Neural progenitor cell (in vitro differentiated cells): ENCODE measurements at regions not wholly inside any gene's neighbourhood (a gene's known extent, or its start where the extent isn't known, plus 50 kb on each side); places are given as distances from the start of the nearest gene placed in this dataset.

ENCODE experiments used
- DNase-seq: peaks from one replicate; pipeline ENCODE4 v3.0.0-alpha.2; 2016; ENCODE audit warnings: low spot score
- H2AFZ ChIP-seq: fragments of 200-600 bp; sonication (generic); replicated peaks from 2 replicates; pipeline ENCODE4 v1.6.1; 2016; ENCODE audit warnings: antibody characterized with exemption
- H3F3A ChIP-seq: fragments of 200-600 bp; sonication (generic); 2 replicates; pipeline ENCODE4 v1.6.1; 2016; ENCODE audit warnings: antibody characterized with exemption, low read depth
- H3K27ac ChIP-seq: fragments of 200-600 bp; sonication (generic); 2 replicates; pipeline ENCODE4 v1.5.1; 2016; ENCODE audit warnings: mild to moderate bottlenecking
- H3K27me3 ChIP-seq: fragments of 200-600 bp; sonication (generic); 2 replicates; pipeline ENCODE4 v1.6.1; 2016; ENCODE audit warnings: mild to moderate bottlenecking, moderate library complexity
- H3K36me3 ChIP-seq: fragments of 200-600 bp; sonication (generic); 2 replicates; pipeline ENCODE4 v1.5.1; 2016
- H3K4me1 ChIP-seq: fragments of 200-600 bp; sonication (generic); 2 replicates; pipeline ENCODE4 v1.6.1; 2016; ENCODE audit warnings: mixed run types
- H3K4me2 ChIP-seq: fragments of 200-600 bp; sonication (generic); 2 replicates; pipeline ENCODE4 v1.6.1; 2016
- H3K4me3 ChIP-seq: fragments of 200-600 bp; sonication (generic); 2 replicates; pipeline ENCODE4 v1.5.1; 2016
- H3K79me2 ChIP-seq: fragments of 200-600 bp; sonication (generic); 2 replicates; pipeline ENCODE4 v1.6.1; 2016; ENCODE audit warnings: low read depth
- H3K9ac ChIP-seq: fragments of 200-600 bp; sonication (generic); 2 replicates; pipeline ENCODE4 v1.6.1; 2016
- H3K9me3 ChIP-seq: fragments of 200-600 bp; sonication (generic); 2 replicates; pipeline ENCODE4 v1.5.1; 2016; ENCODE audit warnings: low read depth
- H4K20me1 ChIP-seq: fragments of 200-600 bp; sonication (generic); 2 replicates; pipeline ENCODE4 v1.6.1; 2016; ENCODE audit warnings: low read depth
- H3K27ac Mint-ChIP-seq: 3 replicates; pipeline ENCODE4 v1.8.0; 2021; ENCODE audit warnings: mixed read lengths
- H3K27me3 Mint-ChIP-seq: 2 replicates; pipeline ENCODE4 v1.8.0; 2022; ENCODE audit warnings: low read depth, mild to moderate bottlenecking, inconsistent platforms, moderate library complexity, mixed read lengths; ENCODE audit not compliant: insufficient read depth
- H3K36me3 Mint-ChIP-seq: 3 replicates; pipeline ENCODE4 v1.8.0; 2021; ENCODE audit warnings: mixed read lengths
- H3K4me1 Mint-ChIP-seq: 3 replicates; pipeline ENCODE4 v1.8.0; 2021; ENCODE audit warnings: mixed read lengths
- H3K4me3 Mint-ChIP-seq: 3 replicates; pipeline ENCODE4 v1.8.0; 2021; ENCODE audit warnings: mild to moderate bottlenecking, moderate library complexity, mixed read lengths
- H3K9me3 Mint-ChIP-seq: 3 replicates; pipeline ENCODE4 v1.8.0; 2020; ENCODE audit warnings: mixed read lengths
- CTCF ChIP-seq: fragments of 200-600 bp; sonication (generic); IDR thresholded peaks from 2 replicates; pipeline ENCODE4 v1.5.1; 2017; ENCODE audit warnings: antibody characterized with exemption, mild to moderate bottlenecking
- EZH2 ChIP-seq: fragments of 200-600 bp; sonication (generic); IDR thresholded peaks from 2 replicates; pipeline ENCODE4 v1.6.1; 2017; ENCODE audit warnings: antibody characterized with exemption, mild to moderate bottlenecking, moderate library complexity
- EZH2phosphoT487 ChIP-seq: fragments of 200-600 bp; sonication (generic); IDR thresholded peaks from 2 replicates; pipeline ENCODE4 v1.6.1; 2017; ENCODE audit warnings: antibody characterized with exemption

- Mint-ChIP-seq H3K27ac (no peak overlapping the region), H3K4me1 (no peaks in the 10 kb centered on the region), H3K9me3 (no peaks in the 10 kb centered on the region), H3K4me3 (no peak overlapping the region), H3K27me3 (peaks cover 5% of the 10 kb centered on the region), H3K36me3 (no peaks in the 10 kb centered on the region)
- Histone ChIP-seq H4K20me1 (no peaks in the 10 kb centered on the region), H3K4me3 (no peak overlapping the region), H3K27me3 (no peaks in the 10 kb centered on the region), H3K79me2 (no peaks in the 10 kb centered on the region), H3K36me3 (no peaks in the 10 kb centered on the region), H3K9ac (no peak overlapping the region), H2AFZ (no peak overlapping the region), H3K9me3 (no peaks in the 10 kb centered on the region), H3K4me1 (no peaks in the 10 kb centered on the region), H3K27ac (no peak overlapping the region), H3K4me2 (no peak overlapping the region), H3F3A (no peaks in the 10 kb centered on the region)
- DNase-seq = no peak
- no peak for TF ChIP-seq CTCF
- no peak for TF ChIP-seq EZH2
- TF ChIP-seq EZH2phosphoT487 = no peak
These were observed 161.3 kb upstream of the SHH start for GRCh38 chr7:155973451-155973997.

DNA sequence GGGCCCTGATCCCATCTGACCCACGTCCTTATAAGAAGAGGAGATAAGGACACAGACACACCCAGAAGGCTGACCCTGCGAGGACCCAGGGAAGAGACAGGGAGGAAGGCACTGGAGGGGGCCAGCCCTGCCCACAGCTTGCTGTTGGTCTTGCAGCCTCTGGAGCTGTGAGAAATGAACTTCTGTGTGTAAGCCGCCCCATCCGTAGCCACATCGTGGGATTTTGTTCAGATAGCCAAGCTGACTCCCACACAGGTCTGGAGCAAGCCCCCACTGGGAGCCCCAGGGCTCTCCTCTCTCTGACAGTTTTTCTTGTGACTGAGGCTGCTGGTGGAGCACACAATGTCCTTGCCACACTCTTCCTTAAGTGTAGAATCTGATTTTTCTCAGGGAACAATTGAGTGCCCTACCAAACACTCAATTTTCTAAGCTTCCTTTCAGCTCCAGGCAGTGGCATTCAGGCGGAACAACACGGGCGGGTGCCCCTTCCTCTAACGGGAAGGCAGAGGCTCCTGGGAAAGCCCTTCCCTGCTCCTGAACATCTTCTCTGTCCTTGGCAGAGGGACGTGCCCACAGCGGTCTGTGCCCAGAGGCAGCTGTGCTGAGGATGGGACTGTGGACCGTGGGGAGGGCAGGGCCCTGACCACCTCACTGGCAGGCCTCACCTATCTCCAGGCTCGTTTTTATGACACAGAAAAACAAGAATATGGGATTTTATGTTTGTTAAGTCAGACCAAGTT lies 160.6 kb upstream of the SHH start:
- Histone ChIP-seq H4K20me1 (no peaks in the 10 kb centered on the region), H3F3A (no peaks in the 10 kb centered on the region), H3K9ac (no peak overlapping the region), H3K9me3 (no peaks in the 10 kb centered on the region), H3K27ac (no peak overlapping the region), H3K4me3 (no peak overlapping the region), H3K4me1 (no peaks in the 10 kb centered on the region), H3K27me3 (no peaks in the 10 kb centered on the region), H3K36me3 (no peaks in the 10 kb centered on the region), H2AFZ (no peak overlapping the region), H3K79me2 (no peaks in the 10 kb centered on the region), H3K4me2 (no peak overlapping the region)
- no peak for DNase-seq
- no peak overlapping the region for H3K27ac Mint-ChIP-seq
- H3K4me1 Mint-ChIP-seq = no peaks in the 10 kb centered on the region
- H3K36me3 Mint-ChIP-seq = no peaks in the 10 kb centered on the region
- no peaks in the 10 kb centered on the region for H3K9me3 Mint-ChIP-seq
- TF ChIP-seq CTCF (no peak), EZH2phosphoT487 (no peak), EZH2 (no peak)
- peaks cover 5% of the 10 kb centered on the region for H3K27me3 Mint-ChIP-seq
- no peak overlapping the region for H3K4me3 Mint-ChIP-seq

GRCh38 chr7:155972247-155972646 lies 160.0 kb upstream of the SHH start:
- Histone ChIP-seq H3K27me3 (no peaks in the 10 kb centered on the region), H3K27ac (no peak overlapping the region), H3K79me2 (no peaks in the 10 kb centered on the region), H3K9ac (no peak overlapping the region), H2AFZ (no peak overlapping the region), H3K4me1 (no peaks in the 10 kb centered on the region), H4K20me1 (no peaks in the 10 kb centered on the region), H3K4me2 (no peak overlapping the region), H3K9me3 (no peaks in the 10 kb centered on the region), H3K36me3 (no peaks in the 10 kb centered on the region), H3K4me3 (no peak overlapping the region), H3F3A (no peaks in the 10 kb centered on the region)
- peaks cover 5% of the 10 kb centered on the region for H3K27me3 Mint-ChIP-seq
- no peaks in the 10 kb centered on the region for H3K4me1 Mint-ChIP-seq
- no peak for TF ChIP-seq EZH2
- TF ChIP-seq EZH2phosphoT487 = no peak
- TF ChIP-seq CTCF = no peak
- no peak overlapping the region for H3K27ac Mint-ChIP-seq
- DNase-seq = no peak
- no peaks in the 10 kb centered on the region for H3K36me3 Mint-ChIP-seq
- H3K4me3 Mint-ChIP-seq = no peak overlapping the region
- no peaks in the 10 kb centered on the region for H3K9me3 Mint-ChIP-seq
